T-helper 17 cell (primary cell): ENCODE measurements at regions not wholly inside any gene's neighbourhood (a gene's known extent, or its start where the extent isn't known, plus 50 kb on each side); places are given as distances from the start of the nearest gene placed in this dataset.
A peak's percentile ranks its signal among the peaks of the same experiment; 100 is the strongest.

Source experiments
- ATAC-seq: fragments of 150-1000 bp; cut with Tn5 transposase; 2 replicates; pipeline ENCODE4 v1.10.0; 2021; ENCODE audit warnings: mild to moderate bottlenecking, moderate library complexity
- DNase-seq, 3 donors: peaks; one replicate each; pipeline versions ENCODE4 v3.0.0 to v3.0.0-alpha.2; 2020 to 2021
- H3K9me3 ChIP-seq: one replicate; pipeline ENCODE4 v1.7.0; 2013; ENCODE audit warnings: low read length, mild to moderate bottlenecking; ENCODE audit not compliant: control insufficient read depth, poor library complexity, severe bottlenecking
- H3K27ac Mint-ChIP-seq: one replicate; pipeline ENCODE4 v1.8.0; 2022; ENCODE audit warnings: mild to moderate bottlenecking, moderate library complexity, mixed read lengths
- H3K27me3 Mint-ChIP-seq: one replicate; pipeline ENCODE4 v1.8.0; 2022; ENCODE audit warnings: mixed read lengths
- H3K36me3 Mint-ChIP-seq: one replicate; pipeline ENCODE4 v1.8.0; 2022; ENCODE audit warnings: low read depth, mixed read lengths
- H3K4me1 Mint-ChIP-seq: one replicate; pipeline ENCODE4 v1.8.0; 2022; ENCODE audit warnings: mild to moderate bottlenecking, mixed read lengths
- H3K4me3 Mint-ChIP-seq: one replicate; pipeline ENCODE4 v1.8.0; 2022; ENCODE audit warnings: mild to moderate bottlenecking, moderate library complexity, mixed read lengths

GRCh38 chr3:43978708-43979107 is 263.0 kb upstream of the TOPAZ1 start:
- ATAC-seq (no peak), DNase-seq (no peak)
- H3K4me3 Mint-ChIP-seq = no peak overlapping the region
- no peaks in the 10 kb centered on the region for H3K4me1 Mint-ChIP-seq
- H3K27ac Mint-ChIP-seq = no peak overlapping the region
- peaks cover 39% of the 10 kb centered on the region for H3K27me3 Mint-ChIP-seq
- H3K36me3 Mint-ChIP-seq = no peaks in the 10 kb centered on the region
- H3K9me3 ChIP-seq = no peaks in the 10 kb centered on the region

- Mint-ChIP-seq H3K4me1 (no peaks in the 10 kb centered on the region), H3K27me3 (peaks cover 38% of the 10 kb centered on the region), H3K36me3 (no peaks in the 10 kb centered on the region), H3K4me3 (no peak overlapping the region), H3K27ac (no peak overlapping the region)
- ATAC-seq (no peak), DNase-seq (no peak)
- H3K9me3 ChIP-seq = no peaks in the 10 kb centered on the region
Measured at GRCh38 chr3:43979645-43980044, 262.0 kb upstream of the TOPAZ1 start.

- DNase-seq = no peak
- peaks cover 2% of the 10 kb centered on the region for H3K9me3 ChIP-seq
- ATAC-seq = peak; percentile 43
- no peak overlapping the region for H3K27ac Mint-ChIP-seq
- peaks cover 32% of the 10 kb centered on the region for H3K4me1 Mint-ChIP-seq
- H3K36me3 Mint-ChIP-seq = peaks cover 5% of the 10 kb centered on the region
- peaks cover 78% of the 10 kb centered on the region for H3K27me3 Mint-ChIP-seq
- H3K4me3 Mint-ChIP-seq = peak overlapping the region; percentile 88
Measured at GRCh38 chr3:43994657-43995546, 246.8 kb upstream of the TOPAZ1 start.

- peaks cover 4% of the 10 kb centered on the region for H3K9me3 ChIP-seq
- Mint-ChIP-seq H3K4me1 (peaks cover 32% of the 10 kb centered on the region), H3K36me3 (peaks cover 3% of the 10 kb centered on the region), H3K27me3 (peaks cover 79% of the 10 kb centered on the region), H3K27ac (no peak overlapping the region), H3K4me3 (peak overlapping the region; percentile 88)
- DNase-seq (no peak), ATAC-seq (no peak)
Measured at GRCh38 chr3:43995547-43996378, 245.9 kb upstream of the TOPAZ1 start.

- ATAC-seq (no peak), DNase-seq (no peak)
- Mint-ChIP-seq H3K4me1 (peaks cover 32% of the 10 kb centered on the region), H3K27me3 (peaks cover 83% of the 10 kb centered on the region), H3K27ac (no peak overlapping the region), H3K4me3 (peak overlapping the region; percentile 88), H3K36me3 (peaks cover 2% of the 10 kb centered on the region)
- peaks cover 4% of the 10 kb centered on the region for H3K9me3 ChIP-seq
Measured at GRCh38 chr3:43996379-43997301, 245.0 kb upstream of the TOPAZ1 start.

GRCh38 chr3:43997316-43997715 is 244.4 kb upstream of the TOPAZ1 start:
- peaks cover 83% of the 10 kb centered on the region for H3K27me3 Mint-ChIP-seq
- DNase-seq = no peak
- H3K27ac Mint-ChIP-seq = no peak overlapping the region
- H3K4me1 Mint-ChIP-seq = peaks cover 32% of the 10 kb centered on the region
- peaks cover 2% of the 10 kb centered on the region for H3K36me3 Mint-ChIP-seq
- H3K4me3 Mint-ChIP-seq = peak overlapping the region; percentile 88
- peaks cover 4% of the 10 kb centered on the region for H3K9me3 ChIP-seq
- no peak for ATAC-seq

GRCh38 chr3:43997788-43998369 is 243.8 kb upstream of the TOPAZ1 start:
- Mint-ChIP-seq H3K36me3 (peaks cover 2% of the 10 kb centered on the region), H3K27me3 (peaks cover 88% of the 10 kb centered on the region), H3K27ac (no peak overlapping the region), H3K4me1 (peaks cover 32% of the 10 kb centered on the region), H3K4me3 (peak overlapping the region; percentile 88)
- H3K9me3 ChIP-seq = peaks cover 4% of the 10 kb centered on the region
- no peak for ATAC-seq
- no peak for DNase-seq

GRCh38 chr3:43998370-43998835 is 243.3 kb upstream of the TOPAZ1 start:
- H3K4me3 Mint-ChIP-seq = peak overlapping the region; percentile 88
- H3K36me3 Mint-ChIP-seq = peaks cover 2% of the 10 kb centered on the region
- peaks cover 32% of the 10 kb centered on the region for H3K4me1 Mint-ChIP-seq
- DNase-seq (no peak), ATAC-seq (no peak)
- peaks cover 86% of the 10 kb centered on the region for H3K27me3 Mint-ChIP-seq
- H3K9me3 ChIP-seq = peaks cover 4% of the 10 kb centered on the region
- no peak overlapping the region for H3K27ac Mint-ChIP-seq

GRCh38 chr3:43998836-43999727 is 242.6 kb upstream of the TOPAZ1 start:
- H3K36me3 Mint-ChIP-seq = peaks cover 2% of the 10 kb centered on the region
- H3K4me3 Mint-ChIP-seq = peak overlapping the region; percentile 88
- H3K9me3 ChIP-seq = peaks cover 4% of the 10 kb centered on the region
- no peak overlapping the region for H3K27ac Mint-ChIP-seq
- ATAC-seq (no peak), DNase-seq (no peak)
- H3K27me3 Mint-ChIP-seq = peaks cover 83% of the 10 kb centered on the region
- H3K4me1 Mint-ChIP-seq = peaks cover 32% of the 10 kb centered on the region

GRCh38 chr3:43999728-44000319 is 241.9 kb upstream of the TOPAZ1 start:
- ATAC-seq (no peak), DNase-seq (no peak)
- Mint-ChIP-seq H3K27me3 (peaks cover 83% of the 10 kb centered on the region), H3K4me3 (peak overlapping the region; percentile 68), H3K4me1 (peaks cover 28% of the 10 kb centered on the region), H3K36me3 (peaks cover 2% of the 10 kb centered on the region), H3K27ac (no peak overlapping the region)
- peaks cover 4% of the 10 kb centered on the region for H3K9me3 ChIP-seq

GRCh38 chr3:44000586-44000985 is 241.1 kb upstream of the TOPAZ1 start:
- ATAC-seq (no peak), DNase-seq (no peak)
- H3K9me3 ChIP-seq = peaks cover 4% of the 10 kb centered on the region
- H3K27ac Mint-ChIP-seq = no peak overlapping the region
- H3K4me1 Mint-ChIP-seq = peaks cover 27% of the 10 kb centered on the region
- peaks cover 84% of the 10 kb centered on the region for H3K27me3 Mint-ChIP-seq
- no peak overlapping the region for H3K4me3 Mint-ChIP-seq
- H3K36me3 Mint-ChIP-seq = peaks cover 2% of the 10 kb centered on the region
